Suprapubic skin (tissue), 3 donors: ENCODE measurements at regions not wholly inside any gene's neighbourhood (a gene's known extent, or its start where the extent isn't known, plus 50 kb on each side); places are given as distances from the start of the nearest gene placed in this dataset.

Experiments used
- EP300 ChIP-seq: sonication (generic); formaldehyde crosslinking; IDR thresholded peaks from one replicate; pipeline ENCODE4 v1.6.1; 2017; ENCODE audit warnings: antibody characterized with exemption
- POLR2A ChIP-seq, 2 donors: fragments of 450-650 bp; IDR thresholded peaks; one replicate each; pipeline ENCODE4 v1.6.1; 2017; ENCODE audit warnings: antibody characterized with exemption in 2 of 2, mild to moderate bottlenecking in 2 of 2, moderate library complexity in 2 of 2
- TF ChIP-seq, protein P1 (sequence below), 2 donors: fragments of 200-600 bp in 1 of 2; fragments of 450-650 bp in 1 of 2; sonication (generic) in 1 of 2; IDR thresholded peaks; one replicate each; pipeline ENCODE4 v1.5.1; 2016 to 2019; ENCODE audit warnings: antibody characterized with exemption in 2 of 2, mild to moderate bottlenecking in 1 of 2, moderate library complexity in 1 of 2

DNA sequence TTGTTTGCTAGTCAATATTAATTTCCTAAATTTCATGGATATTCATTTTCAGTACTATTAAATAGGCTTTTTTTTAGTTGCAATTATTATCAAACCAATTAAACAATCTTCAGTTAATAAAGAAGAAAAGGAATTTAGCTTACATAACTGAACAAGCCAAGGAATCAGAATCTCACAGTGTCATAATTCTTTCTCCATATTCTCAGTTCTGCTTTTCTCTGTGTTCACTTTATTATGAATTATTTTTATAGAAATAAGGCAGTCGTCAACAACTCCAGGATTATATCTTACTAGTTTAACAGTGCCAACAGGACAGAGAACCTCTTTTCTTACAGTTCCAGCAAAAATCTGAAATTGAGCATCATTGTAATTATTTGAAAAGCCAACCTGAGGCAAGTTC is 221.7 kb downstream of the CGGBP1 start:
- TF ChIP-seq, protein P1, sequence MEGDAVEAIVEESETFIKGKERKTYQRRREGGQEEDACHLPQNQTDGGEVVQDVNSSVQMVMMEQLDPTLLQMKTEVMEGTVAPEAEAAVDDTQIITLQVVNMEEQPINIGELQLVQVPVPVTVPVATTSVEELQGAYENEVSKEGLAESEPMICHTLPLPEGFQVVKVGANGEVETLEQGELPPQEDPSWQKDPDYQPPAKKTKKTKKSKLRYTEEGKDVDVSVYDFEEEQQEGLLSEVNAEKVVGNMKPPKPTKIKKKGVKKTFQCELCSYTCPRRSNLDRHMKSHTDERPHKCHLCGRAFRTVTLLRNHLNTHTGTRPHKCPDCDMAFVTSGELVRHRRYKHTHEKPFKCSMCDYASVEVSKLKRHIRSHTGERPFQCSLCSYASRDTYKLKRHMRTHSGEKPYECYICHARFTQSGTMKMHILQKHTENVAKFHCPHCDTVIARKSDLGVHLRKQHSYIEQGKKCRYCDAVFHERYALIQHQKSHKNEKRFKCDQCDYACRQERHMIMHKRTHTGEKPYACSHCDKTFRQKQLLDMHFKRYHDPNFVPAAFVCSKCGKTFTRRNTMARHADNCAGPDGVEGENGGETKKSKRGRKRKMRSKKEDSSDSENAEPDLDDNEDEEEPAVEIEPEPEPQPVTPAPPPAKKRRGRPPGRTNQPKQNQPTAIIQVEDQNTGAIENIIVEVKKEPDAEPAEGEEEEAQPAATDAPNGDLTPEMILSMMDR (IDR thresholded peaks at IDR 0.05): no peak
- TF ChIP-seq POLR2A (IDR thresholded peaks at IDR 0.05) (no peak), EP300 (no peak)
